SU-DHL-6 (cell line): ENCODE measurements at regions not wholly inside any gene's neighbourhood (a gene's known extent, or its start where the extent isn't known, plus 50 kb on each side); places are given as distances from the start of the nearest gene placed in this dataset.

Experiments
- H2AFZ ChIP-seq: fragments of 200-600 bp; sonication (generic); 2 replicates; pipeline ENCODE4 v1.6.1; 2014; ENCODE audit warnings: low read depth, mild to moderate bottlenecking, moderate library complexity, mixed read lengths, antibody characterized with exemption, low read length; ENCODE audit not compliant: severe bottlenecking
- H3F3A ChIP-seq: fragments of 200-600 bp; shearing (Covaris generic); 2 replicates; pipeline ENCODE4 v1.6.0; 2016; ENCODE audit warnings: antibody characterized with exemption, mild to moderate bottlenecking; ENCODE audit not compliant: insufficient read depth
- H3K27ac ChIP-seq: fragments of 200-600 bp; sonication (generic); 2 replicates; pipeline ENCODE4 v1.5.1; 2016; ENCODE audit warnings: low read depth, mild to moderate bottlenecking, low read length, moderate library complexity, mixed read lengths
- H3K27me3 ChIP-seq: fragments of 200-600 bp; sonication (generic), shearing (Covaris generic); 2 replicates; pipeline ENCODE4 v1.6.0; 2014; ENCODE audit warnings: mild to moderate bottlenecking, low read length
- H3K36me3 ChIP-seq: fragments of 200-600 bp; sonication (generic); 2 replicates; pipeline ENCODE4 v1.6.1; 2014; ENCODE audit warnings: mild to moderate bottlenecking, low read length, mixed read lengths
- H3K4me2 ChIP-seq: fragments of 300-600, 200-600 bp; shearing (Covaris generic), sonication (generic); 2 replicates; pipeline ENCODE4 v1.6.0; 2014; ENCODE audit warnings: low read length, low read depth, mild to moderate bottlenecking; ENCODE audit not compliant: poor library complexity, severe bottlenecking
- H3K4me3 ChIP-seq: fragments of 200-600 bp; sonication (generic); 2 replicates; pipeline ENCODE4 v1.5.1; 2014; ENCODE audit warnings: antibody characterized with exemption, low read length, mild to moderate bottlenecking, mixed read lengths; ENCODE audit not compliant: insufficient read depth, poor library complexity, severe bottlenecking
- H3K79me2 ChIP-seq: fragments of 200-600 bp; sonication (generic); 2 replicates; pipeline ENCODE4 v1.6.1; 2014; ENCODE audit warnings: mild to moderate bottlenecking, low read length, moderate library complexity; ENCODE audit not compliant: insufficient read depth
- H3K9ac ChIP-seq: fragments of 200-600 bp; sonication (generic); 2 replicates; pipeline ENCODE4 v1.7.0; 2014; ENCODE audit warnings: mild to moderate bottlenecking, low read length
- H3K9me2 ChIP-seq: fragments of 200-600 bp; sonication (generic); replicated peaks from 2 replicates; pipeline ENCODE4 v1.6.1; 2014; ENCODE audit warnings: low read length; ENCODE audit not compliant: insufficient read depth
- H3K9me3 ChIP-seq: fragments of 200-600 bp; sonication (generic); 2 replicates; pipeline ENCODE4 v1.6.1; 2014; ENCODE audit warnings: low read length, mixed read lengths; ENCODE audit not compliant: insufficient read depth
- H4K20me1 ChIP-seq: fragments of 200-600 bp; sonication (generic); 2 replicates; pipeline ENCODE4 v1.6.1; 2014; ENCODE audit warnings: low read depth, mild to moderate bottlenecking, antibody characterized with exemption, low read length, moderate library complexity, mixed read lengths
- CTCF ChIP-seq: fragments of 200-600 bp; sonication (generic); IDR thresholded peaks from one replicate; pipeline ENCODE4 v1.5.1; 2017; ENCODE audit warnings: antibody characterized with exemption, mild to moderate bottlenecking, low read length, moderate library complexity; ENCODE audit not compliant: insufficient read depth, poor library complexity, severe bottlenecking
- EZH2phosphoT487 ChIP-seq: fragments of 200-600 bp; sonication (generic), shearing (Covaris generic); conservative IDR thresholded peaks from 2 replicates; pipeline ENCODE4 v1.6.1; 2018; ENCODE audit warnings: mild to moderate bottlenecking, antibody characterized with exemption, low read length, moderate library complexity, mixed read lengths

DNA sequence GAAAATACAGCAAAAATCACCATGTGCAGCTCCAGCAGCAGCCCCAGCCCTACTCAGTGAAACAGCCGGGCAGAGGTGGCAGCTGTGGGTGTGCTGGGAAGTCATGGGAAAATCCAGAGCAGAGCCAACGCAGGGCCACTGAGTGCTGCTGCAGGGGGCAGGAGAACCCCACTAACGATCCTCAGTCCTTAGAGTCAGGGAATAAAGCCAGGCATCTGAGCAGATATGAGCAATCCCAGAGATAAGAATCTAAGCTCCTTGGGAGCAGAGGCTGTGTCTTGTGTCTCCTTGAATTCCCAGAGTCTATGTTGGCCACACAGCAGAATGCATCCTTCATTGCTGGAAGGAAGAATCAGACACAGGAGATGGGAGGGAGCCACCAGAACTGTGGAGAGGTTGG is 493.1 kb upstream of the MAP3K7 start:
- Histone ChIP-seq H3K9ac (no peak overlapping the region), H2AFZ (no peak overlapping the region), H3K79me2 (no peaks in the 10 kb centered on the region), H3K36me3 (no peaks in the 10 kb centered on the region), H3K4me2 (no peak overlapping the region), H3K27me3 (no peaks in the 10 kb centered on the region), H3K27ac (no peak overlapping the region), H3F3A (no peaks in the 10 kb centered on the region), H4K20me1 (no peaks in the 10 kb centered on the region), H3K9me3 (no peaks in the 10 kb centered on the region), H3K9me2 (no peaks in the 10 kb centered on the region), H3K4me3 (no peak overlapping the region)
- no peak for TF ChIP-seq CTCF

DNA sequence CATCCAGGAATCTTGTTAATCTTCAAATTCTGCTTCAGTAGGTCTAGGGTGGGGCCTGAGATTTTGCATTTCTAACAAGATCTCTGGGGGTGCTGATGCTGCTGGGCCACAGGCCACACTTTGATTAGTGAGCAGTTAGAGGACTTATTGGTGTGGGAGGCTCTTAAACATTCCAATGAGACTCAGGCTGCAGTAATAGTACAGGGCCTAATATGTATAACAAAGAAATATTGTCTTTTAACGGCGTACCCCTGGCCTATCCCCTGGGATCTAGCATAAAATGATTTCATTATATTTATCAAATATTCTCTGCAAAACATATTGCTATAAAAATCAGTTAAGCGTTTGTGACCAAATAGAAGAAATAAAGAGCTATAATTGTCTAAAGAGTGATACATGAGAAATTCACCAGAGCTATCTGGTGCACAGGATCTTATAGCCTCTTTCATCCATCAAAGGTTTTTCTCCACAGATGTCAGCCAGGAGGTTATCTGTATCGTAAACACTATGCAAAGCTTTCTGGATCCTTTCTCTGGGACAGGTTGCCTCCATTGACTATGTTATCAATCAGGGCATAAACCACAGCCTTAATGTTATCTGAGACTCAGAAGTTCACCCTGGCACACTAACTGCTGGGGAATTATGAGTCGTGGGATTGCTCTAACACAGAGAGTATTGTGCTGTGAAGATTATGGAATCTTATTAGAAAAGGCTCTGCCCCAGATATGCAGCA is 488.5 kb upstream of the MAP3K7 start:
- Histone ChIP-seq H3K79me2 (no peaks in the 10 kb centered on the region), H3K9ac (no peak overlapping the region), H3K9me2 (no peaks in the 10 kb centered on the region), H3K9me3 (no peaks in the 10 kb centered on the region), H3K27me3 (no peaks in the 10 kb centered on the region), H2AFZ (no peak overlapping the region), H3F3A (no peaks in the 10 kb centered on the region), H3K36me3 (no peaks in the 10 kb centered on the region), H3K4me2 (no peak overlapping the region), H3K27ac (no peak overlapping the region), H4K20me1 (no peaks in the 10 kb centered on the region), H3K4me3 (no peak overlapping the region)
- no peak for TF ChIP-seq CTCF
- TF ChIP-seq EZH2phosphoT487: no peak

GRCh38 chr6:91063362-91063761 is 476.5 kb upstream of the MAP3K7 start:
- H3K27ac ChIP-seq: no peak overlapping the region
- no peaks in the 10 kb centered on the region for H3K9me3 ChIP-seq
- no peaks in the 10 kb centered on the region; the same call in 1 of the 2 replicates for H3K27me3 ChIP-seq
- H3K9ac ChIP-seq: no peak overlapping the region
- H3K36me3 ChIP-seq: no peaks in the 10 kb centered on the region
- no peaks in the 10 kb centered on the region for H4K20me1 ChIP-seq
- H2AFZ ChIP-seq: no peak overlapping the region
- H3K79me2 ChIP-seq: no peaks in the 10 kb centered on the region
- no peak overlapping the region for H3K4me2 ChIP-seq
- TF ChIP-seq CTCF: no peak
- no peak for TF ChIP-seq EZH2phosphoT487
- H3K4me3 ChIP-seq: no peak overlapping the region
- no peaks in the 10 kb centered on the region for H3K9me2 ChIP-seq
- H3F3A ChIP-seq: no peaks in the 10 kb centered on the region
